IMR-90 (cell line): ENCODE measurements at regions not wholly inside any gene's neighbourhood (a gene's known extent, or its start where the extent isn't known, plus 50 kb on each side); places are given as distances from the start of the nearest gene placed in this dataset.

Experiments used
- ATAC-seq: fragments of 200-7000 bp; cut with Tn5 transposase; 2 replicates; pipeline ENCODE4 v1.9.1; 2020; ENCODE audit warnings: low read depth, mild to moderate bottlenecking, moderate library complexity
- BruUV-seq: library from RNA; stranded (reverse); fragments of 400-500 nt; replicated peaks from 2 replicates; lab custom pipeline; 2021; lab: Mats Ljungman, UMichigan
- CTCF ChIA-PET: fragments of 300-600 bp; formaldehyde crosslinking; extraction: SDS; loops from one replicate; lab custom pipeline; 2021; ENCODE audit warnings: antibody characterized with exemption; lab: Yijun Ruan, JAX
- POLR2A ChIA-PET: fragments of 300-600 bp; sonication (Branson Sonifier 250); formaldehyde crosslinking; loops from one replicate; lab custom pipeline; 2022; ENCODE audit warnings: antibody characterized with exemption; ENCODE audit not compliant: unreplicated experiment; lab: Charles Lee
- DNase-seq: peaks from one replicate; pipeline ENCODE4 v3.0.0; 2013
- H2AFZ ChIP-seq: replicated peaks from 2 replicates; pipeline ENCODE3; 2013; ENCODE audit warnings: low read length, mild to moderate bottlenecking; ENCODE audit not compliant: poor library complexity
- H2AK5ac ChIP-seq: 2 replicates; pipeline ENCODE4 v1.6.1; 2013; ENCODE audit warnings: low read depth, low read length, inconsistent platforms
- H2AK9ac ChIP-seq: replicated peaks from 2 replicates; pipeline ENCODE3; 2013; ENCODE audit warnings: mild to moderate bottlenecking, low read depth, low read length, moderate library complexity; ENCODE audit not compliant: poor library complexity
- H2BK120ac ChIP-seq: 2 replicates; pipeline ENCODE4 v1.6.1; 2013; ENCODE audit warnings: low read depth, low read length, inconsistent platforms
- H2BK15ac ChIP-seq: 3 replicates; pipeline ENCODE4 v1.6.1; 2013; ENCODE audit warnings: low read depth, low read length, inconsistent platforms
- H2BK20ac ChIP-seq: 2 replicates; pipeline ENCODE4 v1.6.1; 2013; ENCODE audit warnings: low read depth, mild to moderate bottlenecking, inconsistent platforms, low read length, moderate library complexity
- H2BK5ac ChIP-seq: 2 replicates; pipeline ENCODE4 v1.6.1; 2013; ENCODE audit warnings: mild to moderate bottlenecking, low read depth, low read length, inconsistent platforms; ENCODE audit not compliant: poor library complexity, severe bottlenecking
- H3K14ac ChIP-seq: replicated peaks from 2 replicates; pipeline ENCODE4 v1.6.1; 2013; ENCODE audit warnings: low read depth, low read length, inconsistent platforms
- H3K18ac ChIP-seq: 2 replicates; pipeline ENCODE4 v1.6.1; 2013; ENCODE audit warnings: low read depth, low read length, control low read depth
- H3K23ac ChIP-seq: 2 replicates; pipeline ENCODE4 v1.6.1; 2013; ENCODE audit warnings: low read depth, low read length, inconsistent platforms
- H3K27ac ChIP-seq: 2 replicates; pipeline ENCODE4 v1.5.1; 2013; ENCODE audit warnings: mild to moderate bottlenecking, control low read depth, low read length; ENCODE audit not compliant: insufficient read depth
- H3K27me3 ChIP-seq: 2 replicates; pipeline ENCODE4 v1.6.1; 2013; ENCODE audit warnings: low read length; ENCODE audit not compliant: control insufficient read depth, insufficient read depth
- H3K36me3 ChIP-seq: 2 replicates; pipeline ENCODE4 v1.6.1; 2013; ENCODE audit warnings: low read length, mixed read lengths; ENCODE audit not compliant: control insufficient read depth, insufficient read depth
- H3K4ac ChIP-seq: 2 replicates; pipeline ENCODE4 v1.6.1; 2013; ENCODE audit warnings: low read depth, low read length, inconsistent platforms
- H3K4me1 ChIP-seq: 2 replicates; pipeline ENCODE4 v1.6.1; 2013; ENCODE audit warnings: low read length, mixed read lengths; ENCODE audit not compliant: control insufficient read depth, insufficient read depth
- H3K4me2 ChIP-seq: 2 replicates; pipeline ENCODE4 v1.6.1; 2013; ENCODE audit warnings: low read depth, mild to moderate bottlenecking, control low read depth, low read length, moderate library complexity
- H3K4me3 ChIP-seq: 2 replicates; pipeline ENCODE4 v1.5.1; 2013; ENCODE audit warnings: low read depth, mild to moderate bottlenecking, control low read depth, low read length, moderate library complexity; ENCODE audit not compliant: insufficient read depth
- H3K56ac ChIP-seq: 2 replicates; pipeline ENCODE4 v1.6.1; 2013; ENCODE audit warnings: low read length, inconsistent platforms; ENCODE audit not compliant: insufficient read depth; ENCODE audit errors: extremely low read depth
- H3K79me1 ChIP-seq, 2 experiments: 2 replicates each; pipeline ENCODE4 v1.6.1; 2013; ENCODE audit warnings: low read length in 2 of 2, inconsistent platforms in 1 of 2, low read depth in 1 of 2
- H3K9ac ChIP-seq: 2 replicates; pipeline ENCODE4 v1.6.1; 2013; ENCODE audit warnings: low read depth, low read length, control low read depth
- H3K9me1 ChIP-seq: 2 replicates; pipeline ENCODE4 v1.6.1; 2013; ENCODE audit warnings: low read length, inconsistent platforms; ENCODE audit not compliant: insufficient read depth
- H3K9me3 ChIP-seq: 2 replicates; pipeline ENCODE4 v1.6.1; 2013; ENCODE audit warnings: low read length; ENCODE audit not compliant: control insufficient read depth, insufficient read depth
- H4K20me1 ChIP-seq: 2 replicates; pipeline ENCODE4 v1.6.1; 2013; ENCODE audit warnings: low read length, inconsistent platforms; ENCODE audit not compliant: insufficient read depth
- H4K5ac ChIP-seq: 2 replicates; pipeline ENCODE4 v1.6.1; 2013; ENCODE audit warnings: mild to moderate bottlenecking, low read depth, low read length, control low read depth
- H4K8ac ChIP-seq, 2 experiments: 2 replicates each; pipeline ENCODE4 v1.6.1; 2013; ENCODE audit warnings: low read depth in 2 of 2, low read length in 2 of 2, control low read depth in 1 of 2, inconsistent platforms in 1 of 2
- H4K91ac ChIP-seq: 2 replicates; pipeline ENCODE4 v1.6.1; 2013; ENCODE audit warnings: low read depth, low read length, inconsistent platforms; ENCODE audit not compliant: insufficient read depth
- BHLHE40 ChIP-seq: fragments of 150-350 bp; IDR thresholded peaks from 2 replicates; pipeline ENCODE4 v1.6.1; 2016; ENCODE audit warnings: mild to moderate bottlenecking, low read depth, low read length
- CEBPB ChIP-seq: IDR thresholded peaks from 2 replicates; pipeline ENCODE4 v1.6.1; 2012; ENCODE audit warnings: low read depth, low read length, improper control_type of control experiment
- CHD1 ChIP-seq: IDR thresholded peaks from 2 replicates; pipeline ENCODE4 v1.6.1; 2012; ENCODE audit warnings: low read depth, low read length, improper control_type of control experiment
- CTCF ChIP-seq: conservative IDR thresholded peaks from 2 replicates; pipeline ENCODE4 v1.5.1; 2012; ENCODE audit warnings: mild to moderate bottlenecking, low read depth, low read length, improper control_type of control experiment
- ELK1 ChIP-seq: fragments of 150-350 bp; IDR thresholded peaks from 2 replicates; pipeline ENCODE4 v1.6.1; 2016; ENCODE audit warnings: low read depth, mild to moderate bottlenecking, low read length, moderate library complexity, borderline replicate concordance
- FOS ChIP-seq: fragments of 150-350 bp; IDR thresholded peaks from 2 replicates; pipeline ENCODE4 v1.6.1; 2016; ENCODE audit warnings: low read depth, low read length
- MAFK ChIP-seq: IDR thresholded peaks from 2 replicates; pipeline ENCODE4 v1.6.1; 2012; ENCODE audit warnings: low read depth, low read length, improper control_type of control experiment
- MAZ ChIP-seq: IDR thresholded peaks from 2 replicates; pipeline ENCODE4 v1.6.1; 2012; ENCODE audit warnings: low read depth, mild to moderate bottlenecking, low read length, improper control_type of control experiment, moderate library complexity, borderline replicate concordance
- MXI1 ChIP-seq: IDR thresholded peaks from 2 replicates; pipeline ENCODE4 v1.6.1; 2012; ENCODE audit warnings: low read depth, mild to moderate bottlenecking, low read length, moderate library complexity, borderline replicate concordance
- NFE2L2 ChIP-seq: fragments of 150-350 bp; IDR thresholded peaks from 2 replicates; pipeline ENCODE4 v1.6.1; 2016; ENCODE audit warnings: low read depth, mild to moderate bottlenecking, low read length
- POLR2A ChIP-seq: IDR thresholded peaks from 2 replicates; pipeline ENCODE4 v1.6.1; 2012; ENCODE audit warnings: mild to moderate bottlenecking, low read depth, low read length
- RAD21 ChIP-seq: IDR thresholded peaks from 2 replicates; pipeline ENCODE4 v1.6.1; 2012; ENCODE audit warnings: low read length, improper control_type of control experiment
- RCOR1 ChIP-seq: IDR thresholded peaks from 2 replicates; pipeline ENCODE4 v1.6.1; 2012; ENCODE audit warnings: mild to moderate bottlenecking, low read length, improper control_type of control experiment; ENCODE audit not compliant: insufficient replicate concordance
- RFX5 ChIP-seq: IDR thresholded peaks from 2 replicates; pipeline ENCODE4 v1.8.0; 2012; ENCODE audit warnings: low read depth, mild to moderate bottlenecking, low read length, moderate library complexity
- SMC3 ChIP-seq: fragments of 150-350 bp; IDR thresholded peaks from 2 replicates; pipeline ENCODE4 v1.6.1; 2016; ENCODE audit warnings: low read depth, mild to moderate bottlenecking, antibody characterized with exemption, low read length, moderate library complexity
- USF2 ChIP-seq: fragments of 150-350 bp; IDR thresholded peaks from 2 replicates; pipeline ENCODE4 v1.6.1; 2017; ENCODE audit warnings: mild to moderate bottlenecking, antibody characterized with exemption, low read length, low read depth
- WGBS, 2 experiments: methylation state at CpG; one replicate each; pipeline versions ENCODE4 v1.1.5 to v1.1.7; 2013; ENCODE audit warnings: missing lambda C conversion rate in 2 of 2; ENCODE audit not compliant: insufficient read length in 1 of 2; ENCODE audit errors: extremely low coverage in 2 of 2; 5-methylcytosine and 5-hydroxymethylcytosine counted together
- dilution Hi-C: fragments of 300-500 bp; cut with HindIII; formaldehyde crosslinking; loops from one replicate; pipeline ENCODE4 v1.14.3; 2018; ENCODE audit warnings: low sequenced_read_pairs; ENCODE audit not compliant: unreplicated experiment
- in situ Hi-C: fragments of 300-500 bp; cut with MboI; formaldehyde crosslinking; loops from 3 replicates; pipeline ENCODE4 v1.14.3; 2019; ENCODE audit warnings: low sequenced_read_pairs, inconsistent platforms, mixed read lengths
- intact Hi-C: fragments of 100-400 bp; cut with micrococcal nuclease; formaldehyde crosslinking; loops from 2 replicates; pipeline ENCODE4 v1.10.0; 2022

DNA sequence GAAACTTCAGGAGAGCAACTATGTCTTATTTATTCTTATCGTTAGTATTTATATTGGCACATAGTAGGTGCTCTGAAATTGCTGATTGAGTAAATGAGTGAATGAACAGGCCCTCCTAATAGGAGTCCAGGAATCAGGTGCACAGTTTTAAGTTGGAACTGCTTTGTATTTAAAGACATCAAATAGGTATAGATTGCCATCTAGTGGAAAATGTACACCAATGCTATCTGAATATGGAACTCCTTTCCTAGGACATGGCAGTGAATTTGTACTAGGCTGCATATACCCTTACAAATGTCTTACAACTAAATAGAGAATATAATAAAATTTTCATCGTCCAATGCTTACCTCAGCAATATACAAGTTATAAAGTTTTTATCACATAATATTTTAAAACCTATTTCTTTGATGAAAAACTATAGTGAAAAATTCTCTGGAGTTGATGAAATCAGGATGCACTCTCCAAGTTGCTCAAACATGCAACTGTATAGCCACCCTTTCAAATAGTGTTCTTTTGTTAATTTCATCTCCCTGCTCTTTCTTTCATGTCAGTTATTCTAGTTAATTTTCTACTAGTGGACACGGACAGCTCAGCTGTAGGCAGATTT, 318.9 kb upstream of the SYT4 start:
- no peak overlapping the region for H3K4ac ChIP-seq
- no peak overlapping the region for H2BK5ac ChIP-seq
- no peak overlapping the region for H4K5ac ChIP-seq
- BruUV-seq: no TSS peak
- H4K20me1 ChIP-seq: no peaks in the 10 kb centered on the region
- H3K9ac ChIP-seq: no peak overlapping the region
- no peak overlapping the region for H2BK20ac ChIP-seq
- dilution Hi-C loops: no loop called here
- POLR2A ChIA-PET: no interaction called here
- TF ChIP-seq CEBPB: no peak
- no peak for TF ChIP-seq BHLHE40
- no peak for TF ChIP-seq MXI1
- TF ChIP-seq FOS: no peak
- TF ChIP-seq ELK1: no peak
- TF ChIP-seq SMC3: 0 out of 2 replicates have a peak, but pooled peaks have one; percentile 6
- no peak for TF ChIP-seq RCOR1
- no peak for TF ChIP-seq USF2
- TF ChIP-seq RFX5: no peak
- TF ChIP-seq CTCF: peak; percentile 48
- TF ChIP-seq MAZ: no peak
- TF ChIP-seq CHD1: no peak
- TF ChIP-seq NFE2L2: no peak
- TF ChIP-seq MAFK: no peak
- TF ChIP-seq POLR2A: no peak
- TF ChIP-seq RAD21: peak; percentile 31; the same call in 1 of the 2 replicates
- in situ Hi-C loops: loop anchor here (25.0 kb wide), 1 partner anchor 1484 kb away; no protein-coding TSS in a partner anchor
- no peaks in the 10 kb centered on the region for H3K9me3 ChIP-seq
- CTCF ChIA-PET: no interaction called here
- H3K14ac ChIP-seq: no peak overlapping the region
- no peaks in the 10 kb centered on the region for H3K27me3 ChIP-seq
- H3K27ac ChIP-seq: no peak overlapping the region
- no peaks in the 10 kb centered on the region for H3K9me1 ChIP-seq
- peak; percentile 83 for ATAC-seq
- no peak overlapping the region for H2AK9ac ChIP-seq
- no peak overlapping the region for H3K4me3 ChIP-seq
- intact Hi-C loops: no loop called here
- DNase-seq: peak; percentile 29
- H3K4me2 ChIP-seq: no peak overlapping the region
- H3K4me1 ChIP-seq: no peaks in the 10 kb centered on the region
- H3K36me3 ChIP-seq: no peaks in the 10 kb centered on the region
- no peak overlapping the region for H2AK5ac ChIP-seq
- no peaks in the 10 kb centered on the region for H3K79me1 ChIP-seq
- no peak overlapping the region for H2BK15ac ChIP-seq
- H3K56ac ChIP-seq: no peak overlapping the region
- no peak overlapping the region for H2AFZ ChIP-seq
- no peak overlapping the region for H4K91ac ChIP-seq
- WGBS, 2 experiments: no CpG with 5 or more reads among the region's 3 CpGs
- no peak overlapping the region for H4K8ac ChIP-seq
- H3K18ac ChIP-seq: no peak overlapping the region
- H3K23ac ChIP-seq: no peak overlapping the region
- H2BK120ac ChIP-seq: no peak overlapping the region
